Loucy (cell line): ENCODE measurements at regions not wholly inside any gene's neighbourhood (a gene's known extent, or its start where the extent isn't known, plus 50 kb on each side); places are given as distances from the start of the nearest gene placed in this dataset.

Experiments used
- H2AFZ ChIP-seq: fragments of 200-600 bp; sonication (generic); 2 replicates; pipeline ENCODE4 v1.6.0; 2016; ENCODE audit warnings: antibody characterized with exemption, mild to moderate bottlenecking, low read length, moderate library complexity
- H3F3A ChIP-seq: fragments of 200-600 bp; 2 replicates; pipeline ENCODE4 v1.6.0; 2016; ENCODE audit warnings: antibody characterized with exemption, low read depth, mild to moderate bottlenecking
- H3K27me3 ChIP-seq: fragments of 200-600 bp; sonication (generic); 2 replicates; pipeline ENCODE4 v1.6.1; 2014; ENCODE audit warnings: low read length, mild to moderate bottlenecking; ENCODE audit not compliant: insufficient read depth, poor library complexity, severe bottlenecking
- H3K36me3 ChIP-seq: fragments of 200-600 bp; sonication (generic); 2 replicates; pipeline ENCODE4 v1.6.1; 2016; ENCODE audit warnings: low read length; ENCODE audit not compliant: insufficient read depth
- H3K4me1 ChIP-seq: fragments of 200-600 bp; sonication (generic); 2 replicates; pipeline ENCODE4 v1.5.1; 2014; ENCODE audit warnings: low read length, mild to moderate bottlenecking; ENCODE audit not compliant: insufficient read depth, poor library complexity, severe bottlenecking
- H3K4me2 ChIP-seq: fragments of 200-600 bp; sonication (generic); 2 replicates; pipeline ENCODE4 v1.6.0; 2014; ENCODE audit warnings: antibody characterized with exemption, low read length, low read depth, mild to moderate bottlenecking; ENCODE audit not compliant: poor library complexity, severe bottlenecking
- H3K4me3 ChIP-seq: fragments of 200-600 bp; sonication (generic); 2 replicates; pipeline ENCODE4 v1.5.1; 2014; ENCODE audit warnings: low read length, mild to moderate bottlenecking, mixed read lengths; ENCODE audit not compliant: poor library complexity, severe bottlenecking
- H3K79me2 ChIP-seq: fragments of 200-600 bp; sonication (generic); 2 replicates; pipeline ENCODE4 v1.6.1; 2014; ENCODE audit warnings: low read length; ENCODE audit not compliant: insufficient read depth
- H3K9ac ChIP-seq: fragments of 200-600 bp; sonication (generic); 2 replicates; pipeline ENCODE4 v1.6.0; 2014; ENCODE audit warnings: mild to moderate bottlenecking, low read depth, low read length, moderate library complexity; ENCODE audit not compliant: poor library complexity, severe bottlenecking
- H3K9me2 ChIP-seq: fragments of 200-600 bp; sonication (generic); replicated peaks from 2 replicates; pipeline ENCODE4 v1.6.1; 2016; ENCODE audit warnings: low read depth, low read length, mixed read lengths
- H3K9me3 ChIP-seq: fragments of 200-600 bp; sonication (generic); 2 replicates; pipeline ENCODE4 v1.6.1; 2014; ENCODE audit warnings: mild to moderate bottlenecking, antibody characterized with exemption, low read length, low read depth; ENCODE audit not compliant: insufficient read depth
- H4K20me1 ChIP-seq: fragments of 200-600 bp; sonication (generic); 2 replicates; pipeline ENCODE4 v1.6.0; 2014; ENCODE audit warnings: antibody characterized with exemption, low read length, mild to moderate bottlenecking; ENCODE audit not compliant: insufficient read depth, poor library complexity, severe bottlenecking
- EZH2phosphoT487 ChIP-seq: fragments of 200-600 bp; IDR thresholded peaks from 2 replicates; pipeline ENCODE4 v1.6.1; 2018; ENCODE audit warnings: antibody characterized with exemption, mild to moderate bottlenecking, moderate library complexity, borderline replicate concordance
- TF ChIP-seq, protein P1 (sequence below): fragments of 200-600 bp; sonication (generic); conservative IDR thresholded peaks from 2 replicates; pipeline ENCODE4 v1.5.1; 2014; ENCODE audit warnings: mild to moderate bottlenecking, antibody characterized with exemption, low read length

DNA sequence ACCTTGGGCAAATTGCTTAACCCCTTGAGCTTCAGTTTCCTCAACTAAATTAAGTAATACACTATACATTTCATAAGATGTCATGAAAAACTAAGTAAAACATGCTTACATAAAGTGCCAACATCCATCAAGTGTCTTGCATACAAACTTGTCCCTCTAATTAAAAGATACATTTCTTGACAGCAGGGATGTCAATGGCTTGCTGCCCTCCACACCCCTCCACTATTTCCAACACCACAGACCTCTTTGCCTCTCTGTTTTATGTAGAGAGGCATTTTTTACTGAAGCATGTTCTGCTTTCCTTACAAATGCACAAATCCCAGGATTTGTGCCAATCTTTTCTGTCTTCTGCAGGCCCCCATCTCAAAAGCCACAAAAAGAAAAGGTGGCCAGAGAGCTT lies 89.0 kb upstream of the HOXC13 start:
- H4K20me1 ChIP-seq: no peaks in the 10 kb centered on the region
- H3K4me2 ChIP-seq: no peak overlapping the region
- TF ChIP-seq EZH2phosphoT487: no peak
- TF ChIP-seq, protein P1, sequence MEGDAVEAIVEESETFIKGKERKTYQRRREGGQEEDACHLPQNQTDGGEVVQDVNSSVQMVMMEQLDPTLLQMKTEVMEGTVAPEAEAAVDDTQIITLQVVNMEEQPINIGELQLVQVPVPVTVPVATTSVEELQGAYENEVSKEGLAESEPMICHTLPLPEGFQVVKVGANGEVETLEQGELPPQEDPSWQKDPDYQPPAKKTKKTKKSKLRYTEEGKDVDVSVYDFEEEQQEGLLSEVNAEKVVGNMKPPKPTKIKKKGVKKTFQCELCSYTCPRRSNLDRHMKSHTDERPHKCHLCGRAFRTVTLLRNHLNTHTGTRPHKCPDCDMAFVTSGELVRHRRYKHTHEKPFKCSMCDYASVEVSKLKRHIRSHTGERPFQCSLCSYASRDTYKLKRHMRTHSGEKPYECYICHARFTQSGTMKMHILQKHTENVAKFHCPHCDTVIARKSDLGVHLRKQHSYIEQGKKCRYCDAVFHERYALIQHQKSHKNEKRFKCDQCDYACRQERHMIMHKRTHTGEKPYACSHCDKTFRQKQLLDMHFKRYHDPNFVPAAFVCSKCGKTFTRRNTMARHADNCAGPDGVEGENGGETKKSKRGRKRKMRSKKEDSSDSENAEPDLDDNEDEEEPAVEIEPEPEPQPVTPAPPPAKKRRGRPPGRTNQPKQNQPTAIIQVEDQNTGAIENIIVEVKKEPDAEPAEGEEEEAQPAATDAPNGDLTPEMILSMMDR: no peak
- H2AFZ ChIP-seq: no peak overlapping the region
- H3K9ac ChIP-seq: no peak overlapping the region
- no peaks in the 10 kb centered on the region for H3F3A ChIP-seq
- no peak overlapping the region for H3K4me3 ChIP-seq
- H3K79me2 ChIP-seq: no peaks in the 10 kb centered on the region
- no peaks in the 10 kb centered on the region for H3K27me3 ChIP-seq
- no peaks in the 10 kb centered on the region for H3K9me2 ChIP-seq
- peaks cover 5% of the 10 kb centered on the region for H3K4me1 ChIP-seq
- H3K9me3 ChIP-seq: no peaks in the 10 kb centered on the region
- H3K36me3 ChIP-seq: no peaks in the 10 kb centered on the region

DNA sequence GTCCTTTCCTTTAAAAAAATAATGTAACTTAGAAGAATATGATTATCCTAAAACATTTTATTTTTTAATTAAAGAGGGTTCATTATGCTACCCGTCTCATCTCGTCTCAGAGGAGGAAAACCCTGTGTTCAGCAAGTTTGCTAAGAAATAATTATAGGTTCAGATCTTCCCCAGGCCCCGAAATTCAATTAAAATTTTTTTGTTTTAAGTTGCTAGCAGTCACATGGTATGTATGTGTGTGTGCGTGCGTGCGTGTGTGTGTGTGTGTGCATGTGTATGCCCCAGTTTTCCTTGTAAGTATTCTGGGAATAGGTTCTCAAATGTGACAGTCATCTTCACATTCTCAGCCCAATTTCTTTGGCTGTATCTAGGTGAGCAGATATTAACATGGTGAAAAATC lies 86.6 kb upstream of the HOXC13 start:
- no peaks in the 10 kb centered on the region for H3K9me3 ChIP-seq
- H3K79me2 ChIP-seq: no peaks in the 10 kb centered on the region
- H3K36me3 ChIP-seq: no peaks in the 10 kb centered on the region
- no peak for TF ChIP-seq EZH2phosphoT487
- TF ChIP-seq, protein P1: no peak
- no peaks in the 10 kb centered on the region for H4K20me1 ChIP-seq
- H3F3A ChIP-seq: no peaks in the 10 kb centered on the region
- no peak overlapping the region for H3K4me3 ChIP-seq
- no peaks in the 10 kb centered on the region for H3K27me3 ChIP-seq
- H3K4me1 ChIP-seq: peaks cover 11% of the 10 kb centered on the region
- no peak overlapping the region for H2AFZ ChIP-seq
- no peak overlapping the region for H3K4me2 ChIP-seq
- H3K9ac ChIP-seq: no peak overlapping the region
- no peaks in the 10 kb centered on the region for H3K9me2 ChIP-seq

DNA sequence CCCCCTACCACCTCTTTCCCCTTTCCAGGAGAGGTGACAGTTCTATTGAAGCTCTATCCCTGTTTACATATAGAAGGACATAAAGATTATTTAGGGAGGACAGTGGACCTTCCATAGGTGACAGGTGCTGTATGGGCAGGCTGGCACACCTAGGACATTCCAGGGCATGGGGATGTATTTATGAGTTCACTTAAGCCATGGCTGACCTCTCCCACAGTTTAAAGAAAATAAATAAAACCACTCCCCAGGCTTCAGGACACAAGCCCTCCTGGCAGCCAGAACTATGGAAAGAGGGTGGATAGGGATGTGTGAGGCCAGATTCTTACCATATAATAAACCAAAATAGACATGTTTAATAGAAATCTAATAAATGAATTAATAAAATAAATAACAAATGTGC lies 85.6 kb upstream of the HOXC13 start:
- no peaks in the 10 kb centered on the region for H3K9me2 ChIP-seq
- no peaks in the 10 kb centered on the region for H4K20me1 ChIP-seq
- H3F3A ChIP-seq: no peaks in the 10 kb centered on the region
- H3K4me3 ChIP-seq: no peak overlapping the region
- H2AFZ ChIP-seq: no peak overlapping the region
- no peaks in the 10 kb centered on the region for H3K9me3 ChIP-seq
- no peaks in the 10 kb centered on the region for H3K36me3 ChIP-seq
- H3K79me2 ChIP-seq: no peaks in the 10 kb centered on the region
- no peaks in the 10 kb centered on the region for H3K27me3 ChIP-seq
- H3K4me2 ChIP-seq: no peak overlapping the region
- peaks cover 11% of the 10 kb centered on the region for H3K4me1 ChIP-seq
- H3K9ac ChIP-seq: no peak overlapping the region
- TF ChIP-seq, protein P1: no peak
- no peak for TF ChIP-seq EZH2phosphoT487
